AG04449 (cell line): ENCODE measurements at regions not wholly inside any gene's neighbourhood (a gene's known extent, or its start where the extent isn't known, plus 50 kb on each side); places are given as distances from the start of the nearest gene placed in this dataset.

ENCODE experiments used
- CTCF ChIA-PET: fragments of 350-600 bp; formaldehyde crosslinking; extraction: SDS; loops from one replicate; lab custom pipeline; 2021; ENCODE audit warnings: antibody characterized with exemption; lab: Yijun Ruan, JAX
- POLR2A ChIA-PET: fragments of 400-600, 350-600 bp; formaldehyde crosslinking; extraction: SDS; loops from one replicate; lab custom pipeline; 2020; ENCODE audit warnings: antibody characterized with exemption, inconsistent platforms; lab: Yijun Ruan, JAX
- DNase-seq: peaks from one replicate; pipeline ENCODE4 v3.0.0-alpha.2; 2010; ENCODE audit warnings: low read depth, low spot score
- H3K4me3 ChIP-seq: 2 replicates; pipeline ENCODE4 v1.5.1; 2011; ENCODE audit warnings: low read depth, mild to moderate bottlenecking, control low read depth, low read length
- TF ChIP-seq, protein P1 (sequence below): IDR thresholded peaks from one replicate; pipeline ENCODE4 v1.5.1; 2011; ENCODE audit warnings: mild to moderate bottlenecking, moderate library complexity, low read length, control low read depth, inconsistent platforms; ENCODE audit not compliant: insufficient read depth; ENCODE audit errors: missing control alignments

DNA sequence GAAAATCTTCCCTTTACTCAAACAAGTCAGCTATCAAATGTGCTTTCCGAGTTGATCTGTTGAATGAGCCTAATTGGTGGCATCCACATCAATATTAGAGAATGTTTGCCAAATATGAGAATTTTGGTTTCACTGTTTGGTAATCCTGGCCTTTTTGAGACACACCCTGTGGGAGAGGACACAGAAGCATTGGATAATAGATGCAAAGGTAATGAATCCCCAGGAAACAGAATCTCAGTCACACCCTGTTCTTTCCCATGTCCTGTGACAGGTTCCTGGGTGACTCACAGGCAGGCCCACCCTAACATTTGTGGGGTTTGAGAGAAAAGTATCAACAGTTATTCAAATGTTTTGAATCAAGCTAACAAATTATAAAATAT lies 99.8 kb upstream of the PELI1 start:
- TF ChIP-seq, protein P1, sequence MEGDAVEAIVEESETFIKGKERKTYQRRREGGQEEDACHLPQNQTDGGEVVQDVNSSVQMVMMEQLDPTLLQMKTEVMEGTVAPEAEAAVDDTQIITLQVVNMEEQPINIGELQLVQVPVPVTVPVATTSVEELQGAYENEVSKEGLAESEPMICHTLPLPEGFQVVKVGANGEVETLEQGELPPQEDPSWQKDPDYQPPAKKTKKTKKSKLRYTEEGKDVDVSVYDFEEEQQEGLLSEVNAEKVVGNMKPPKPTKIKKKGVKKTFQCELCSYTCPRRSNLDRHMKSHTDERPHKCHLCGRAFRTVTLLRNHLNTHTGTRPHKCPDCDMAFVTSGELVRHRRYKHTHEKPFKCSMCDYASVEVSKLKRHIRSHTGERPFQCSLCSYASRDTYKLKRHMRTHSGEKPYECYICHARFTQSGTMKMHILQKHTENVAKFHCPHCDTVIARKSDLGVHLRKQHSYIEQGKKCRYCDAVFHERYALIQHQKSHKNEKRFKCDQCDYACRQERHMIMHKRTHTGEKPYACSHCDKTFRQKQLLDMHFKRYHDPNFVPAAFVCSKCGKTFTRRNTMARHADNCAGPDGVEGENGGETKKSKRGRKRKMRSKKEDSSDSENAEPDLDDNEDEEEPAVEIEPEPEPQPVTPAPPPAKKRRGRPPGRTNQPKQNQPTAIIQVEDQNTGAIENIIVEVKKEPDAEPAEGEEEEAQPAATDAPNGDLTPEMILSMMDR, result no peak
- DNase-seq, result no peak
- H3K4me3 ChIP-seq, result no peak overlapping the region
- ChIA-PET CTCF (no interaction called here), POLR2A (no interaction called here)

DNA sequence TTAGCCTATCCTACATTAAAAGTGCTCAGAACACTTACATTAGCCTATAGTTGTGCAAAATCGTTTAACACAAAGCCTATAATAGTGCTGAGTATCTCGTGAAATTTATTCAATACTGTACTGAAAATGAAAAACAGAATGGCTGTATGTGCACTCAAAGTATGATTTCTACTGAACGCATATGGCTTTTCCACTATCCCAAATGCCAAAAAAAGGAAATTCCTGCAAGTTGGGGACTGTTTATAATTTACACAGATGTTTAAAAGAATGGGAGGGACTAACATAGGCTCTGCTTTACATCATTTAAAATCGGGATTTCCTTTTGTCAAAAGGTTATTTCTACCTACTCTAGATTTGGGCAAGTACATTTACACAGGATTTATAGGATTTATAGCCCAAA lies 101.4 kb upstream of the PELI1 start:
- no peak overlapping the region for H3K4me3 ChIP-seq
- TF ChIP-seq, protein P1, result no peak
- CTCF ChIA-PET, result no interaction called here
- no peak for DNase-seq
- POLR2A ChIA-PET, result no interaction called here

DNA sequence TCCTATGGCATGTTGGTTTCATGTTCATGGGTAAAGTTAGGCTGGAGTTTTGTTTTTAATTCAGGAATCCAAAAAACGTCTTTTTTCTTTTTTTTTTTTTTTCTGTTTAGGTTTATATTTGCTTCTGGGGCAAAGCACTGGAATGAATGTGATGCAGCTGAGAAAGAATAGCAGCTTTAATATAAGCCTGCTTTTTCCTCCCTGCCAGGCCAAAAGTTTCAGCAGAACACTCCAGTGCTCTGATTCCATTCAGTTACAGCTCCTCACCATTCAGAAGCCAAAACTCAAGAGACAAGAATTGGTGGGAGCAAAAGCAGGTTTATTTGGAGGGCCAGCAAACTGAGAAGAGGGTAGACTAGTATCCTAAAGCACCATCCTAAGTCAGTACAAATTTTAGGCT lies 102.7 kb upstream of the PELI1 start:
- TF ChIP-seq, protein P1, result no peak
- POLR2A ChIA-PET, result no interaction called here
- CTCF ChIA-PET, result interaction anchor here (1.1 kb wide), 1 partner anchor 28 kb away, joined by 3 read pairs; no protein-coding TSS in a partner anchor

DNA sequence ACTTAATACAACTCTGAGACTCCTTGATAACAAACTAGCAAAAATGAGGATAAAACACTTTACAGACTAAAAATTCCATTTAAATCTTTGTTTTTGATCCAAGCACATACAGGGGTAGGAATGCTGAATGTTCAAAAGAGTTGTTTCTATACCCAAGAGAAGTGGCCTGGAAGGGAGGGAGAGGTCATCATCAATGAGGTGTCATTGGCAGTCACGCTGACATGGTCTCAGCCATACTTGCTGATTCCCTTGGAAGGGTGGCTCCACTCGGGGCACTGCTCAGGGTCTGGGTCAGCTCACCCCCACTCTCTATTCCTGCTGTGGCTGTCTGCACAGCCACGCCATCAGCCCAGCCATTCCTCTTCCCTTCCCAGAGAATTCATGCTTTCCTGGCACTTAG lies 105.2 kb upstream of the PELI1 start:
- TF ChIP-seq, protein P1, result no peak
- no peak for DNase-seq
- H3K4me3 ChIP-seq, result no peak overlapping the region
- POLR2A ChIA-PET, result no interaction called here
- CTCF ChIA-PET, result no interaction called here

More for the DNA sequence above, 102.7 kb upstream of the PELI1 start:
- DNase-seq, result no peak
- H3K4me3 ChIP-seq, result no peak overlapping the region

DNA sequence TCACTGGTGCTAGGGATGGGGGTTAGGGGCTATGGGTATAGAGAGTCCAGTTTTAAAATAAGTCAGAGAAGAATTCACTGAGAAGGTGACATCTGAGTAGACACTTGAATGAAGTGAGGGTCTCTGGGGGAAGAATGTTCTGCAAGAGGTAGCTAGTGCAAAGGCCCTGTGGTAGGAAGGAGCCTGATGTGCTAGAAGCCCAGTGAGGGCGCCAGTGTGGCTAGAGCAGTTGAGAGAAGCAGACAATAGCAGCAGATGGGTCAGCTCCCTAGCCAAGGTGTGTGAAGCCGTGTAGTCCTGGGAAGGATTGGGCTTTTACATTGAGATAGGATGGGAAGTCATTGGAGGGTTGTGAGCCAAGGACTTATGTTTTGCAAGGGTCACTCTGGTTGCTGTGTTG lies 105.8 kb upstream of the PELI1 start:
- ChIA-PET POLR2A (no interaction called here), CTCF (no interaction called here)
- TF ChIP-seq, protein P1, result no peak
- no peak overlapping the region for H3K4me3 ChIP-seq
- DNase-seq, result no peak

DNA sequence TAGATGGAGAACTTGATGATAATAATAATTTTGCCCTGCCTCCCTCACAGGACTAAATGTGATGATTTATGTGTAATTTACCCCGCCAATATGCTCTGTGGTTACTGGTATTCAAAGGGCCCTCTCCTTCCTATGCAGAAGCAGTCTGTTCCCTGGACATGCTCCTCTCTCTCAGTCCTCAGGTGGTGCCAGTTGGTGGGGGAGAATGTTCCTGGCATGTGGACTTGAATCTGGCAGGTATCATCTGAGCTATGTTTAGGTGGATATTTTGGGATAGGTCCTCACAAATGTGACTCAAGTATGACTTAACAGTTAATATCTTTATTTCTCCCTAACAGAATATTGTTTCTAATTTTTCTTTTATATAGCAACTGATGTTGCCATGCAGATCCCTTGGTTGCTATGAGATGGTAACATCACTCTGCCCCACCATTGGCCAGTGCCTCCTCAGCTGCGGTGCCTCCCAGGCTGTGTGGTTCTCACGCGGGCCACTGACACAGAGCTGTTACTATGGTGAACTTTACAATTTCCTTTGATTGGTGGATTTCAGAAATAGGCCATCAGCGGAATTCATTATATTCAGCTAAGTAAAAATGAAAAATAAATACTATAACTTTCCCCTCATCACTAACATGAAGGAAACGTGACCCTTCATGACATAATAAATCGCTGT lies 106.7 kb upstream of the PELI1 start:
- CTCF ChIA-PET, result interaction anchor here (1.2 kb wide), 1 partner anchor 13 kb away, joined by 3 read pairs; no protein-coding TSS in a partner anchor
- no peak for DNase-seq

More for the DNA sequence above, 106.7 kb upstream of the PELI1 start:
- POLR2A ChIA-PET, result no interaction called here
- TF ChIP-seq, protein P1, result no peak
- H3K4me3 ChIP-seq, result no peak overlapping the region
